ENCODE measurements at regions not wholly inside any gene's neighbourhood (a gene's known extent, or its start where the extent isn't known, plus 50 kb on each side); places are given as distances from the start of the nearest gene placed in this dataset.

DNA sequence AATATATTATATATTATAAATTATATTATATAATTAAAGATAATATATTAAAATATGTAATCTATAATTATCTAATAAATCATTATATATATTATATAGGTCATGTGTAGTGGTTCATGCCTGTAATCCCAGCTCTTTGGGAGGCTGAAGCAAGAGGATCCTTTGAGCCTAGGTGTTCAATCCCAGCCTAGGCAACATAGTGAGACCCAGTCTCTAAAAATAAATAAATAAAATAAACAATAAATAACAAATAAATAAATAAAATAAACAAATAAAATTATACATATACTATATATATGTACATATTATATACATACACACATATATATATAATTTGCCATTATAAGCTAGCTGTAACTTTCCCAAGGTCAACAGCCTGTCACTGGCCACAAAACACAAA lies 277.7 kb downstream of the SETD4 start:
- TF ChIP-seq, protein P1, sequence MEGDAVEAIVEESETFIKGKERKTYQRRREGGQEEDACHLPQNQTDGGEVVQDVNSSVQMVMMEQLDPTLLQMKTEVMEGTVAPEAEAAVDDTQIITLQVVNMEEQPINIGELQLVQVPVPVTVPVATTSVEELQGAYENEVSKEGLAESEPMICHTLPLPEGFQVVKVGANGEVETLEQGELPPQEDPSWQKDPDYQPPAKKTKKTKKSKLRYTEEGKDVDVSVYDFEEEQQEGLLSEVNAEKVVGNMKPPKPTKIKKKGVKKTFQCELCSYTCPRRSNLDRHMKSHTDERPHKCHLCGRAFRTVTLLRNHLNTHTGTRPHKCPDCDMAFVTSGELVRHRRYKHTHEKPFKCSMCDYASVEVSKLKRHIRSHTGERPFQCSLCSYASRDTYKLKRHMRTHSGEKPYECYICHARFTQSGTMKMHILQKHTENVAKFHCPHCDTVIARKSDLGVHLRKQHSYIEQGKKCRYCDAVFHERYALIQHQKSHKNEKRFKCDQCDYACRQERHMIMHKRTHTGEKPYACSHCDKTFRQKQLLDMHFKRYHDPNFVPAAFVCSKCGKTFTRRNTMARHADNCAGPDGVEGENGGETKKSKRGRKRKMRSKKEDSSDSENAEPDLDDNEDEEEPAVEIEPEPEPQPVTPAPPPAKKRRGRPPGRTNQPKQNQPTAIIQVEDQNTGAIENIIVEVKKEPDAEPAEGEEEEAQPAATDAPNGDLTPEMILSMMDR (IDR thresholded peaks at IDR 0.05 in 4 of 5, conservative IDR thresholded peaks at IDR 0.05 in 1 of 5) = no peak
- no peak for TF ChIP-seq POLR2A (IDR thresholded peaks at IDR 0.05)
